GM12892 (cell line): ENCODE measurements at regions not wholly inside any gene's neighbourhood (a gene's known extent, or its start where the extent isn't known, plus 50 kb on each side); places are given as distances from the start of the nearest gene placed in this dataset.

ENCODE experiments used
- DNase-seq: peaks from one replicate; pipeline ENCODE4 v3.0.0; 2011; ENCODE audit not compliant: insufficient read length
- FAIRE-seq: peaks from 2 replicates; lab custom pipeline; 2011; peaks lifted over from hg19 to GRCh38; lab: Jason Lieb, UNC
- POLR2A ChIP-seq: IDR thresholded peaks from 2 replicates; pipeline ENCODE4 v1.6.1; 2011; ENCODE audit warnings: low read depth, low read length, control low read depth
- POLR2AphosphoS5 ChIP-seq: IDR thresholded peaks from 2 replicates; pipeline ENCODE4 v1.6.1; 2011; ENCODE audit warnings: low read depth, low read length, control low read depth
- TAF1 ChIP-seq: IDR thresholded peaks from 2 replicates; pipeline ENCODE4 v1.6.1; 2011; ENCODE audit warnings: low read depth, mild to moderate bottlenecking, control low read depth, low read length, borderline replicate concordance

GRCh38 chr2:225122583-225123486 lies 80.6 kb upstream of the DOCK10 start:
- TF ChIP-seq POLR2A (no peak), TAF1 (no peak), POLR2AphosphoS5 (no peak)
- no peak for DNase-seq
- no peak for FAIRE-seq

GRCh38 chr2:225122007-225122406 lies 79.7 kb upstream of the DOCK10 start:
- DNase-seq: no peak

DNA sequence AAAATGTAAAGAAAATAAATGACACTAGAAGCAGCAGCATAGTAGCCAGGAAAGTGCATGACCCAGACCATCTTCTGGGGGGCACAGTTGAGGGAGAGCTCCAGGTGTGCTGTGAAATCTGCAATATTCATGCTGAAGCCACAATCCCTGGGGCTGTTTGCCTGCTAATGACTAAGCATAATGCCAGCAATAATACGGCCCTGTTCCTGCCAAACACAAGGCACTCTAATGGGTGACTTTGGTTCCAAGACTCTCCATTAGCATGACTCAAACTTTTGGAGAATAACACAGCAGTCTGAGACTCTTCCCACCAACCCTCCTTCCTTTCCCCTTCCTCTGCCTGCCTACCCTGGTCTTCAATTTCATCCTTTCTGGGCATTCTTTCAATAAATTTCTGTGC lies 77.9 kb upstream of the DOCK10 start:
- TF ChIP-seq POLR2A (no peak), TAF1 (no peak), POLR2AphosphoS5 (no peak)
- FAIRE-seq (no peak), DNase-seq (no peak)

More at GRCh38 chr2:225122007-225122406, 79.7 kb upstream of the DOCK10 start:
- FAIRE-seq: no peak
- no peak for TF ChIP-seq POLR2AphosphoS5
- TF ChIP-seq TAF1: no peak
- no peak for TF ChIP-seq POLR2A

GRCh38 chr2:225117051-225117716 lies 74.9 kb upstream of the DOCK10 start:
- no peak for FAIRE-seq
- no peak for DNase-seq
- no peak for TF ChIP-seq POLR2AphosphoS5
- TF ChIP-seq POLR2A: no peak
- TF ChIP-seq TAF1: no peak

GRCh38 chr2:225114786-225115323 lies 72.6 kb upstream of the DOCK10 start:
- TF ChIP-seq POLR2AphosphoS5: no peak
- no peak for TF ChIP-seq POLR2A
- no peak for TF ChIP-seq TAF1
- DNase-seq (no peak), FAIRE-seq (no peak)

DNA sequence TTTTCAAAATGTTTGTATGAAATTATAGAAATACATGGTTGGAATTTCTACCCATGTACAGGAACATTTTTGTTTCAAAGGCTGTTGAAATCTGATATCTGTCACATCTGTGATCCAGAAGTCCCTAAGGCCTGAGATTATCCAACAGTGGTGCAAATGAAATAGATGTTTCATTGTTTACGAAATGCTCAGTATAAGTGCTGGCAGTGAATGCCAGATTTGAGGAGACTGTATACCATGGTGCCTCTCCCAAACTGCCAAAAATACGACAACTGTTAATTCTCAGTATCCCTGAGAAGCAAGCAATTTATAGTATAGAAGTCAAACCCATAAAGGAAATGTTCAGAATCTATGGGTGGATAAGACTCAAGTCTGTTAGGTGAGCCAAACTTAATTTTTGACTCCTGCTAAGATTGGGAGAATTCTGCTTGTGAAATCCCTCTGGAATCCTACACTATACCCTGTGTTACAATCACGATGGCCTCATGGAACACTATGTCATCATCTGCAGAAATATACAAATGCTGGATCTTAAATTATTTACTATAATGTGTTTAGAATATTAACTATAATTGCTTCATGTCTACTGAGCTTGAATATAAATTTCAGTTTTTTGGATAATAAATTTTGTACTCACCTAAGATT lies 71.2 kb upstream of the DOCK10 start:
- TF ChIP-seq POLR2A (no peak), TAF1 (no peak), POLR2AphosphoS5 (no peak)
- no peak for DNase-seq
- no peak for FAIRE-seq

- DNase-seq: peak; percentile 2
- TF ChIP-seq TAF1: no peak
- TF ChIP-seq POLR2AphosphoS5: no peak
- peak; percentile 30 for FAIRE-seq
These were observed 70.3 kb upstream of the DOCK10 start for GRCh38 chr2:225112362-225113126.

GRCh38 chr2:225108805-225109204 lies 66.5 kb upstream of the DOCK10 start:
- DNase-seq (no peak), FAIRE-seq (no peak)
- no peak for TF ChIP-seq TAF1
- no peak for TF ChIP-seq POLR2A
- no peak for TF ChIP-seq POLR2AphosphoS5

DNA sequence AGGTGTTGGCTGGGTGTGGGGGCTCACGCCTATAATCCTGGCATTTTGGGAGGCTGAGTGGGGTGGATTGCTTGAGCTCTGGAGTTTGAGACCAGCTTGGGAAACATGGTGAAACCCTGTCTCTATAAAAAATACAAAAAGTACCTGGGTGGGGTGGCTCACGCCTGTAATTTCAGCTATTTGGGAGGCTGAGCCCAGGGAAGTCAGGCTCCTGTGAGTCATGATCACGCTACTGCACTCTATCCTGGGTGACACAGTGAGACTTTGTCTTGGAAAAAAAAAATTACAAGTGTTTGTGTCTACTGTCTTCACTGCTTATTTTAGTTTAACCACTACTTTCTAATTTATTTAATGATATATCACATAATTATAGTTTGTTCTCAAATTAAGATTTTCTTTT lies 62.7 kb upstream of the DOCK10 start:
- TF ChIP-seq POLR2AphosphoS5 (no peak), POLR2A (no peak), TAF1 (no peak)
- FAIRE-seq (no peak), DNase-seq (no peak)

DNA sequence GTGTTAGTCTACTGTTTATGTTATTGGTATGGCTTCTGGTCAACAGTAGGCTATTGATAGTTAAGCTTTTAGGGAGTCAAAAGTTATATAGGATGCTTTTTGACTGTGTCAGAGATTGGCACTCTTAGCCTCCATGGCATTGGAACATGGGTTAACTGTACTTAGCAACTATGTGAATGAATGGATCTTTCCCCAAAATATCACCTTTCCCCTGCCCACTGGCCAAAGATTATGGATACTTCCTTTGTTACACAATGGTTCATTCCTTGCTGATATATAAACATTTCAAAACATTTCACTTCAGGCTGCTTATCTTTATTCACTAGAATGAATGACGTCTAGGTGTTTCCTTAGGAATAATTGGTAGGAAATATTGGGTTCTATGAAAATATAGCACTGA lies 62.1 kb upstream of the DOCK10 start:
- no peak for FAIRE-seq
- DNase-seq: no peak
- TF ChIP-seq TAF1 (no peak), POLR2AphosphoS5 (no peak), POLR2A (no peak)

DNA sequence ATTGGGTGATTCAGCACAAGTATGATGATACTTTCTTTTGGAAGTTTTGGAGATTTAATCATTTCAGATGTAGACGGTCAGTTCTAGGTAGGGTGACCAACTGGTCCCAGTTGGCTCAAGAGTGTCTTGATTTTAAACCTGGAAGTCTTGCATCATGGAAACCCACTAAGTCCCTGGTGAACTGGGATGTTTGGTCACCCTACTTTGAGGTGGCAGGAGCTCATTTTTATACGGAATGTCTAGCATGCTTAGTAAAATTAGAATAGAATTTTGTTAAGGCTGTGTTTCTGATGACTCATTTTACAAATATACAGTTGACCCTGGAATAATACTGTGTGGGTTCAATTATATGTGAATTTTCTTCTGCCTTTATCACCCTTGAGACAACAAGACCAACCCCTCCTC lies 61.5 kb upstream of the DOCK10 start:
- no peak for DNase-seq
- FAIRE-seq: no peak
- TF ChIP-seq TAF1 (no peak), POLR2AphosphoS5 (no peak), POLR2A (no peak)
